Limb (tissue), 2 donors: ENCODE measurements at regions not wholly inside any gene's neighbourhood (a gene's known extent, or its start where the extent isn't known, plus 50 kb on each side); places are given as distances from the start of the nearest gene placed in this dataset.
"Not testable (repeated sequence)": the region's sequence is repeated elsewhere in the genome, so short reads cannot be mapped to it uniquely, and the experiment has no call there.

Source experiments
- DNase-seq, 2 donors: peaks; one replicate each; pipeline ENCODE4 v3.0.0-alpha.2; 2016; ENCODE audit errors: extremely low spot score in 2 of 2

DNA sequence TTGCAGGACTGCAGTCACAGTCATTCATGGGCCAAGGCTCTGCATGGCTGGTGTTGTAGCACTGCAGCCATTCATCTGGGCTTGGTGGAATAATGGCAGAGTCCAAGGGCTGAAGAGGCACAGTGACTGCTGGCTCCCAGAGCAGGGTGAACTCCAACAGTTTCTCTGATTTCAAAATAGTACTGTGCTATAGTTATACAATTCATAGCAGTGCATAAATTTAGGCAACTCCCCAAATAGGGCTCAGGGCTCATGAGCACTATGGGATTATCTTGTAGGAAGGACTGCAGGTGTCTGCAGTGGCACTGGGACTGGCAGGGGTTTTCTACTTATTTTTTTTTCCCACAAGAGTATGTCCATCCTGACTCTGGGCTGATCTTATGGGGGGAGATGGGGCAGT, 642.5 kb upstream of the SGCD start:
- no peak for DNase-seq

DNA sequence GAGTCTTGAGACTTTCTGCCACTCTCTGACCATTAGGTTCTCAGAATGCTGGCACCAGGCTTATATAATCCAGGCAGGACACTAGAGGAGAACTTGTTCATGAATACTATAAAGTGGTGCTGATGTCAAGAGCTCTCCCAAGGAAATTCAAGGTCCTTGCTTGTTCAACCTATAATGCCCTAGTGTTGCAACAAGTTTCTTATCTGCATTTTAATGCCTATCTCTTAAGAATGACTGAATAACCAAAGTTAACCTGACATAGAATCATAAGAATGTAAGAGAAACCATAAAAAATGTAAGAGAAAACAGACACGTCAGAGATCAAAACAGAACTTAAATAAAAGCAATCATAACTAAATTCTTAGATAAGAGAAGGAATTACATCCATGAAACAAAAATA, 640.8 kb upstream of the SGCD start:
- DNase-seq = no peak

GRCh38 chr5:155689406-155689805, 637.6 kb upstream of the SGCD start:
- no peak for DNase-seq

GRCh38 chr5:155696362-155696761, 630.6 kb upstream of the SGCD start:
- DNase-seq = no peak

GRCh38 chr5:155697236-155697635, 629.7 kb upstream of the SGCD start:
- DNase-seq = no peak

- DNase-seq = no peak
Measured at GRCh38 chr5:155699385-155699784, 627.6 kb upstream of the SGCD start.

DNA sequence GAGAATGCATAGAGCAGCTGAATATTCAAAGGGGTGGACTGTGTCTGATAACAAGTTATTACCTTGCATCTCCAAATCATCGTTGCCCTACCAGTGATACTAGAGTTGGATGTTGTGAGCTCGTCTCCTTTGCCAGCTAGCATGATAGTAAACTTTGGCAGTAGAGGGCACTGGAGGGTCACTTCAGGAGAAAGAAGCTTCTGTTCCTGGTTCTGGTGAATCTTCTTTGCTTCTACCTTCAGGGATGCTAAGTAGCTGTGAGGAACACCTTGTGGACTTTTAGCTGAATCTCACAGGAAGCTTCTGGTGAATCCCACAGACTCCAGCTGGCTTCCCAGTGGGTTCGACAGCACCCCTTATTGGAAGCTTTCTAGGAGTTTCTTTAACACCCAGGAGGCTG, 626.6 kb upstream of the SGCD start:
- no peak for DNase-seq

GRCh38 chr5:155711882-155712281, 615.1 kb upstream of the SGCD start:
- DNase-seq = no peak

GRCh38 chr5:155714435-155714834, 612.5 kb upstream of the SGCD start:
- not testable (repeated sequence) for DNase-seq

DNA sequence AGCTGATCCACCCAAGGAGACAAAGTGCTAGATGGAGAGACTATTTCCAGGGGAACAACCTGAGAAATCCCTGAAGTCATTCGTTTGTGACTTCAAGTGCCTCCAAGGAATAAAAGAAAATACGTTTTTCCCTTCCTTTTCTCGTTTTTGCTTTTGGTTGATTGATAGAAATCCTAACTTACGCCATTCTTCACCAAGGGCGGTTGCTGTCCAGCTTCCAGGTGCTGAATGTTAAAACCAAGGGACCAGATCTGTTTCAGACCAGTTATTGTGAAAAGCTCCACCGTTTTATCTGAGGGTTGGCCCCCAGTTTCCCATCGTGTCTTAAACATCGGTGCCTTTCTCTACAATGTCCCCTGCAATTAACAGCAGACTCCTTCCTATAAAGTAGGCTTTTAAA, 600.7 kb upstream of the SGCD start:
- peak in 1 of 2 donors; percentile 59 for DNase-seq

- no peak for DNase-seq
Measured at GRCh38 chr5:155727512-155728145, 599.3 kb upstream of the SGCD start.

- DNase-seq = peak; percentile 58 to 85
Measured at GRCh38 chr5:155728146-155728856, 598.7 kb upstream of the SGCD start.

- peak in 1 of 2 donors; percentile 58 for DNase-seq
Measured at GRCh38 chr5:155728857-155729683, 597.9 kb upstream of the SGCD start.

- peak in 1 of 2 donors; percentile 73 for DNase-seq
Measured at GRCh38 chr5:155729684-155730059, 597.3 kb upstream of the SGCD start.

GRCh38 chr5:155732587-155733376, 594.2 kb upstream of the SGCD start:
- DNase-seq = no peak

DNA sequence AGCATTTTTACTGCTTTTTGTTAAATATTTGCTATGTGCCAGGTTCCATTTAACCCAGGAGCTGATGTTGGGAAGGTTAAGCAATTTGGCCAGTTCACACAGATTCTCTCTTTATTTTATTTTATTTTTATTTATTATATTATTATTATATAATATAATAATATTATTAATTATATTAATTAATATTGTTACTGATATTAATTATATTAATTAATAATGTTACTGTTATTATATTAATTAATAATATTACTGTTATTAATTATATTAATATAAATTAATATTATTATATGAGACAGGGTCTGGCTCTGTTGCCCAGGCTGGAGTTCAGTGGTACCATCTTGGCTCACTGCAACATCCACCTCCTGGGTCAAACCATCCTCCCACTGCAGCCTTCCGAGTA, 593.0 kb upstream of the SGCD start:
- no peak for DNase-seq

DNA sequence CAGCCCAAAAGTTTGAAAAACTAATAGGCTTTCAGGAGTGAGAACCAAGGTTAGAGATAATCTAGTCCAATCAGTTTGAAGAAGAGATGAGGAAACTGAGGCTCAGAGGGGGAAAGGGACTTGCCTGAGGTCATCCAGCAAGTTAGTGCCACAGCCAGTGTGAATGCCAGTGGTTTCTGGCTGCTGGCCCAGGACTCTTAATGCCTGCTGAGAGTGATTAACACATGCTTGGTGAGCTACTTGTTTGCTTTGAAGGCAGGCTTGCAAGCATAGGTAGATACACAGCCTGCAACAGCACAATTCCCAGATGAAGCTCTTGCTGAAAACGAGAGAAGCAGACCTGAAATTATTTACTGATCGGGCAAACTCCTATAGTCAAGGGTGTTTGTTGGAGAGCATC, 591.6 kb upstream of the SGCD start:
- no peak for DNase-seq

- DNase-seq = no peak
Measured at GRCh38 chr5:155738616-155739015, 588.3 kb upstream of the SGCD start.

- no peak for DNase-seq
Measured at GRCh38 chr5:155746367-155747038, 580.5 kb upstream of the SGCD start.

DNA sequence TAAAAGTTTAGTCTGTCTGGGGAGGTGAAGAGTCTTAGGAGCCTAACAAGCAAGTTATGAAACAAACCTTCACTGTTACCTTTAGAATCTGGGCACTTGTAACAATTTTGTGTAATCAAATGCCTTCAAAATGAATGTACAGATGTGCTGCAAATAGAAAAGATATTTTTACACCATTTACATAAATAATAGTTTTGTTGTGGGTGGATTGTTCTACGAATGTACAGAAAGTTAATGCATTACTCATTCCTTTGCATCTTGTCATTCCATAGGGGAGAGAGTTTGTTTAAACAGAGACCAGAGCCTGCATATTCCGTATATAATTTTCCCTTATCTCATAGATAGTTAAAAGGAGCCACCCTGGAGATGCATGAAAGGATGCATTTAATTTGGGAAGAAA, 576.9 kb upstream of the SGCD start:
- no peak for DNase-seq

DNA sequence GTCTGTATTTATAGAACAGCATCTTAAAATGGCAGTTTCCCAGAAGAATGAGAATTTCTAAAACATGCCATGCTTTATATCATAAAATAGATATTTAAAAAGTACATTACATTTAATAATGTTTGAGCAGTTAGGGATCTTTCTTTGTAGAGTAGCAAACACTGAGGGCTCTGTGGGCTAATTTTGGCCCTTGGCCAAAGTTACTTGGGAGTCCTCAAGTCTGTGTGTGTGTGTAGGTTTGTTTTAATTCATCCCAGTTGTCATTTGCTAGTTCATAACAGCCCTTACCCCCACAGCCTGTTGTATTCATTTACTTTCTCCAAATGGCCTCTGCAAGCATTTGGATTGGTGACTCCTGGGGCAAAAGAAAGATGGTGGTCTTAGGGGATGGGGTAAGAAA, 576.4 kb upstream of the SGCD start:
- DNase-seq = no peak
